Gastrocnemius medialis (tissue), 4 donors: ENCODE measurements at regions not wholly inside any gene's neighbourhood (a gene's known extent, or its start where the extent isn't known, plus 50 kb on each side); places are given as distances from the start of the nearest gene placed in this dataset.

ENCODE experiments used
- CTCF ChIP-seq, 5 experiments: fragments of 450-650 bp in 3 of 5; fragments of 200-600 bp in 2 of 5; sonication (generic) in 2 of 5; IDR thresholded peaks in 4 of 5; conservative IDR thresholded peaks in 1 of 5; 1 replicate in 4 of 5; 2 replicates in 1 of 5; pipeline ENCODE4 v1.5.1; 2016 to 2019; ENCODE audit warnings: antibody characterized with exemption in 5 of 5, mild to moderate bottlenecking in 3 of 5, moderate library complexity in 3 of 5
- POLR2A ChIP-seq, 2 donors: fragments of 450-650 bp; IDR thresholded peaks; one replicate each; pipeline ENCODE4 v1.6.1; 2017; ENCODE audit warnings: antibody characterized with exemption in 2 of 2, mild to moderate bottlenecking in 2 of 2, moderate library complexity in 2 of 2

GRCh38 chr14:34013721-34014060 lies 62.8 kb upstream of the EGLN3 start:
- TF ChIP-seq CTCF (IDR thresholded peaks at IDR 0.05 in 4 of 5, conservative IDR thresholded peaks at IDR 0.05 in 1 of 5) (no peak), POLR2A (IDR thresholded peaks at IDR 0.05) (no peak)
